ENCODE measurements at regions not wholly inside any gene's neighbourhood (a gene's known extent, or its start where the extent isn't known, plus 50 kb on each side); places are given as distances from the start of the nearest gene placed in this dataset.

- Mint-ChIP-seq H3K27me3 (ENCODE audit: unreplicated experiment) (peaks cover 13% of the 10 kb centered on the region), H3K27ac (ENCODE audit: unreplicated experiment) (no peak overlapping the region), H3K4me1 (ENCODE audit: unreplicated experiment) (peaks cover 10% of the 10 kb centered on the region), H3K36me3 (ENCODE audit: low read depth, unreplicated experiment) (no peaks in the 10 kb centered on the region), H3K4me3 (ENCODE audit: unreplicated experiment) (no peak overlapping the region), H3K9me3 (ENCODE audit: unreplicated experiment) (no peaks in the 10 kb centered on the region)
- no peak for DNase-seq (ENCODE audit: low spot score)
- no peak for TF ChIP-seq CTCF (IDR thresholded peaks at IDR 0.05; ENCODE audit: unreplicated experiment)
These were observed 149.9 kb upstream of the SLC4A4 start for GRCh38 chr4:71188951-71189350.

GRCh38 chr4:71189471-71189870 lies 149.3 kb upstream of the SLC4A4 start:
- Mint-ChIP-seq H3K4me3 (ENCODE audit: unreplicated experiment) (no peak overlapping the region), H3K27me3 (ENCODE audit: unreplicated experiment) (peaks cover 13% of the 10 kb centered on the region)

GRCh38 chr4:71194454-71194853 lies 144.4 kb upstream of the SLC4A4 start:
- no peak for DNase-seq (ENCODE audit: low spot score)
- H3K9me3 Mint-ChIP-seq (ENCODE audit: unreplicated experiment) = no peaks in the 10 kb centered on the region
- no peak overlapping the region for H3K27ac Mint-ChIP-seq (ENCODE audit: unreplicated experiment)
- H3K36me3 Mint-ChIP-seq (ENCODE audit: low read depth, unreplicated experiment) = no peaks in the 10 kb centered on the region
- no peaks in the 10 kb centered on the region for H3K4me1 Mint-ChIP-seq (ENCODE audit: unreplicated experiment)
- no peak overlapping the region for H3K4me3 Mint-ChIP-seq (ENCODE audit: unreplicated experiment)
- TF ChIP-seq CTCF (IDR thresholded peaks at IDR 0.05; ENCODE audit: unreplicated experiment) = no peak
- no peaks in the 10 kb centered on the region for H3K27me3 Mint-ChIP-seq (ENCODE audit: unreplicated experiment)

More at GRCh38 chr4:71189471-71189870, 149.3 kb upstream of the SLC4A4 start:
- H3K4me1 Mint-ChIP-seq (ENCODE audit: unreplicated experiment) = peaks cover 10% of the 10 kb centered on the region
- DNase-seq (ENCODE audit: low spot score) = no peak
- H3K27ac Mint-ChIP-seq (ENCODE audit: unreplicated experiment) = no peak overlapping the region
- TF ChIP-seq CTCF (IDR thresholded peaks at IDR 0.05; ENCODE audit: unreplicated experiment) = no peak
- H3K9me3 Mint-ChIP-seq (ENCODE audit: unreplicated experiment) = no peaks in the 10 kb centered on the region
- H3K36me3 Mint-ChIP-seq (ENCODE audit: low read depth, unreplicated experiment) = no peaks in the 10 kb centered on the region

- no peak for DNase-seq (ENCODE audit: low spot score)
- H3K27me3 Mint-ChIP-seq (ENCODE audit: unreplicated experiment) = no peaks in the 10 kb centered on the region
- H3K4me1 Mint-ChIP-seq (ENCODE audit: unreplicated experiment) = no peaks in the 10 kb centered on the region
- no peaks in the 10 kb centered on the region for H3K36me3 Mint-ChIP-seq (ENCODE audit: low read depth, unreplicated experiment)
- H3K9me3 Mint-ChIP-seq (ENCODE audit: unreplicated experiment) = no peaks in the 10 kb centered on the region
- H3K4me3 Mint-ChIP-seq (ENCODE audit: unreplicated experiment) = no peak overlapping the region
- no peak for TF ChIP-seq CTCF (IDR thresholded peaks at IDR 0.05; ENCODE audit: unreplicated experiment)
- no peak overlapping the region for H3K27ac Mint-ChIP-seq (ENCODE audit: unreplicated experiment)
These were observed 142.9 kb upstream of the SLC4A4 start for GRCh38 chr4:71195924-71196323.

- Mint-ChIP-seq H3K36me3 (ENCODE audit: low read depth, unreplicated experiment) (no peaks in the 10 kb centered on the region), H3K27me3 (ENCODE audit: unreplicated experiment) (no peaks in the 10 kb centered on the region), H3K9me3 (ENCODE audit: unreplicated experiment) (no peaks in the 10 kb centered on the region), H3K27ac (ENCODE audit: unreplicated experiment) (no peak overlapping the region), H3K4me1 (ENCODE audit: unreplicated experiment) (no peaks in the 10 kb centered on the region), H3K4me3 (ENCODE audit: unreplicated experiment) (no peak overlapping the region)
- TF ChIP-seq CTCF (IDR thresholded peaks at IDR 0.05; ENCODE audit: unreplicated experiment) = no peak
- no peak for DNase-seq (ENCODE audit: low spot score)
These were observed 139.9 kb upstream of the SLC4A4 start for GRCh38 chr4:71198958-71199357.

All from endothelial cell (in vitro differentiated cells).